ENCODE measurements at regions not wholly inside any gene's neighbourhood (a gene's known extent, or its start where the extent isn't known, plus 50 kb on each side); places are given as distances from the start of the nearest gene placed in this dataset.

DNA sequence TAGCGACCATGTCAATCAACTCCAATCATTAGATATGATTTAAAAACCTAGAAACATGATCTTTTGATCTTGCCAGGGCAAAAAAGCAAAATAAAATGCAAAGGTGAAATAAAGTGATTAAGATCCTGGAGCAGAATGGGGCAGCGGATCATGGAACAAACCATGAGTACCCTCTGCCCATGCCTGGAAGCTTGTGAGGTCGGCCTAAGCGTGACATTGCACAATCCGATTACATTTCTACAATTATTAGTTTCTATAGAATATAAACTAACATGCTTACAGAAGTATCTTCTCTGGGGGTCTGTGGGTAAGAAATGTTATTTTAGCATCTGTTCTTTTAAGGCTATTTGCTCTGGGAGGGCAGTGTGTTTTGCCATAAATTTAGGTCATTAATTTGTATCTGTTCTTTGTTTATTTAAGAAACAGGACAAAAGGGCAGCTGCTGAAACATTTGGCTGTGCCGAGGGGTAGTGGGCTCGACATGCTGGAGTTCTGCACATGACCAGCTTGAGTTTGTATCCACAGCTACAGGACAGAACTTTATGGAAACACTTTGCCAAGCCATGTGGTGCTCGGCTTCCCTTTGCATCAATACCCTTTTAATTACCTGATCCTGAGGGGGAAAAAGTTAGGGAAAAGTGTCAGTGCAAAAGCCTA is 55.9 kb downstream of the ZBTB18 start:
- no peak for ATAC-seq
- Histone ChIP-seq H3K27me3 (no peaks in the 10 kb centered on the region), H3K4me1 (no peaks in the 10 kb centered on the region), H3K36me3 (no peaks in the 10 kb centered on the region), H3K9me3 (no peaks in the 10 kb centered on the region), H3K27ac (no peak overlapping the region), H3K4me3 (no peak overlapping the region)
- TF ChIP-seq, protein P1, sequence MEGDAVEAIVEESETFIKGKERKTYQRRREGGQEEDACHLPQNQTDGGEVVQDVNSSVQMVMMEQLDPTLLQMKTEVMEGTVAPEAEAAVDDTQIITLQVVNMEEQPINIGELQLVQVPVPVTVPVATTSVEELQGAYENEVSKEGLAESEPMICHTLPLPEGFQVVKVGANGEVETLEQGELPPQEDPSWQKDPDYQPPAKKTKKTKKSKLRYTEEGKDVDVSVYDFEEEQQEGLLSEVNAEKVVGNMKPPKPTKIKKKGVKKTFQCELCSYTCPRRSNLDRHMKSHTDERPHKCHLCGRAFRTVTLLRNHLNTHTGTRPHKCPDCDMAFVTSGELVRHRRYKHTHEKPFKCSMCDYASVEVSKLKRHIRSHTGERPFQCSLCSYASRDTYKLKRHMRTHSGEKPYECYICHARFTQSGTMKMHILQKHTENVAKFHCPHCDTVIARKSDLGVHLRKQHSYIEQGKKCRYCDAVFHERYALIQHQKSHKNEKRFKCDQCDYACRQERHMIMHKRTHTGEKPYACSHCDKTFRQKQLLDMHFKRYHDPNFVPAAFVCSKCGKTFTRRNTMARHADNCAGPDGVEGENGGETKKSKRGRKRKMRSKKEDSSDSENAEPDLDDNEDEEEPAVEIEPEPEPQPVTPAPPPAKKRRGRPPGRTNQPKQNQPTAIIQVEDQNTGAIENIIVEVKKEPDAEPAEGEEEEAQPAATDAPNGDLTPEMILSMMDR (IDR thresholded peaks at IDR 0.05): no peak
- intact Hi-C loops (cut with DNase I): no loop called here
- no peak for DNase-seq

DNA sequence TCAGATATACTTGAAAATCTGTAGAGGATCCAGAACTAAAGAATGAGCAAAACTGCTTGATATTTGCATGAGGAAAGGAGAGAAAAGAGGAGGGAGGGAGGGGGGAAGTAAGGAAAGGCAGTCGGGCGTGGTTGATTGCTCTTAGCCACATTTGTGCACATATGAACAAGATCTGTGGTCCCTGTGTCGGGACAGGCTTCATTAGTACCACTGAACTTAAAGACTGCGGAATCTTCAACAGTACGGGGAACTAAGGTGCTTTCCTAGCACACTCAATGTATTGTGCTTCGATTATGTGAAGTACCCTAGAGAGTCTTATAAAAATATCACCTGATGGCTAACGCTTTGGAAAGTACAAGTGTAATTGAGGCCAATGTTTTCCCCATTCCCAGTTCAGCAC is 59.9 kb downstream of the ZBTB18 start:
- Histone ChIP-seq H3K4me3 (no peak overlapping the region), H3K27ac (no peak overlapping the region), H3K36me3 (no peaks in the 10 kb centered on the region), H3K9me3 (no peaks in the 10 kb centered on the region), H3K27me3 (no peaks in the 10 kb centered on the region), H3K4me1 (no peaks in the 10 kb centered on the region)
- TF ChIP-seq, protein P1 (IDR thresholded peaks at IDR 0.05): no peak
- DNase-seq (no peak), ATAC-seq (no peak)
- intact Hi-C loops (cut with DNase I): no loop called here

DNA sequence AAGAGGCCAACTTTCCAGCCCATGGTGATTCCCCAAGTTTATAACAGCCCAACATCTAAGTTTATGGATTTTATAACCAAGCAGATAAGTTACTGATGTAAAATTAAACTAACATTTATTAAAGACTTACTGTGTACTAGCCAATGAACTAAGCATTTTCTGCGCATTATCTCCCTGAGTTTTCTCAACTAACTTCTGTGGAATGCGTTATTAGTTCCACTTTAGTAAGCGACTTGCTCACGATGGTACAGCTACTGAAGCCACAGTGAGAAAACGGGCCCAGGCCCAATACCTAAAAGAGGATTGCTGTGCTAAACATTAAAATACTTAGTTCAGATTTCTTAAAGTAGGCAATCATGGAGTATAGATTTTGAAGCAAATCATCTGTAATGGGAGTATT is 61.0 kb downstream of the ZBTB18 start:
- intact Hi-C loops (cut with DNase I): no loop called here
- TF ChIP-seq, protein P1 (IDR thresholded peaks at IDR 0.05): no peak

DNA sequence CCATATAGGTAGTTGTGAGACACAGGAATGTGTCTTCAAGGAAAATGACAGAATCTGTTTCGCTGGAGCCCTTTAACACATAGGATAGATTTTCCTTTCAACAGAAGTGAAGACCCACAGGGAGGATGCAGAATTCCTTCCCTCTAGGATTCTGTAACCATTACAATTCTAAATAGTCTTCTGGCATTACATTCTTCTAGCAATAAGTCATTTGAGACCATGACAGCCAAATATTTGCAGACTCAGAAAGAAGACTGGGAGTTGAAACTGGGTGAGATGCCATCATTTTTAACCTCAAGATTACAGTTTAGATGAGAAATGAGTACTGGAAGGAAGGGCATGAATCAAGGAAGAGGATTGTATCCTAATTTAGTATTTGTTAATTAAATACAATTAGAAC is 61.6 kb downstream of the ZBTB18 start:
- no peak for ATAC-seq
- H3K9me3 ChIP-seq: no peaks in the 10 kb centered on the region
- intact Hi-C loops (cut with DNase I): no loop called here
- no peak overlapping the region for H3K4me3 ChIP-seq
- TF ChIP-seq, protein P1 (IDR thresholded peaks at IDR 0.05): no peak
- H3K36me3 ChIP-seq: no peaks in the 10 kb centered on the region
- H3K4me1 ChIP-seq: no peaks in the 10 kb centered on the region
- no peak overlapping the region for H3K27ac ChIP-seq
- DNase-seq: no peak
- no peaks in the 10 kb centered on the region for H3K27me3 ChIP-seq

More for the DNA sequence above, 61.0 kb downstream of the ZBTB18 start:
- no peaks in the 10 kb centered on the region for H3K36me3 ChIP-seq
- ATAC-seq: no peak
- no peak for DNase-seq
- H3K27ac ChIP-seq: no peak overlapping the region
- H3K27me3 ChIP-seq: no peaks in the 10 kb centered on the region
- no peak overlapping the region for H3K4me3 ChIP-seq
- no peaks in the 10 kb centered on the region for H3K4me1 ChIP-seq
- H3K9me3 ChIP-seq: no peaks in the 10 kb centered on the region

DNA sequence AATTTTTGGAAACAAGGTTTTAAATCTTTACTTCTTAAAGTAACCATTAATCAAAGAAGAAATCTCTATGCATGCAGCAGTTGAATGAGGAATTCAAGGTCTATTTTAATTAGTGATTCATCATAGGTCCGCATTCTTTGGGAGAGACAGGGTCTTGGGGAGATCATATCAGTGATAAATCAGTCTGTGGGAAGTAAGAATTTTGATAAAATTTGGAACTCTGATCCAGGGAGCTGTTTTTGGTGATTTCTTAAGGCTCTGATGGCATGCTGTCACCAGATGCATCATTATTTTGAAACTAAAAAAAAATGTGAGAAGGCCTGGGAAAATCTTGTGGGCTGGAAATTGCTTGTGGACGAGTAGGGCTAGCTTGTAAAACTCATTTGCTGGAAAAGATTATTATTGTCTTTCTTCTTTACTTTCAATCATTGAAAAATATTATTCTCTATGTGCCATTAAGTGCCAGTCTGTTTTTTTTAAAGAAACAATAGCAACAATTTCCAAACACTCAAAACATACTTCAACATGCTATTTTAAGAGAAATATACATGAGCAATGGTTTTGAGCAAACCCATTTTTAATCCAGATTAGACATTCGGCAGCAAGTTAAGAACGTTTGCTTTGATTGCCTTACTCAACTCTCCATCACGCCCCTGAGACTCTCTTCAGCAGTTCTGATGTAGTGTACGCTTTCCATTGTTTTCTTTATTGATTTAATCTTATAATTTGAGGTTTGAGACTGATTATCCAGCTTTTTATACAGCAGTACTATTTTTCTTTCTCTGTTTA is 62.6 kb downstream of the ZBTB18 start:
- TF ChIP-seq, protein P1 (IDR thresholded peaks at IDR 0.05): no peak
- no peaks in the 10 kb centered on the region for H3K9me3 ChIP-seq
- no peaks in the 10 kb centered on the region for H3K36me3 ChIP-seq
- no peaks in the 10 kb centered on the region for H3K4me1 ChIP-seq
- H3K4me3 ChIP-seq: no peak overlapping the region
- DNase-seq (no peak), ATAC-seq (no peak)
- intact Hi-C loops (cut with DNase I): no loop called here
- no peaks in the 10 kb centered on the region for H3K27me3 ChIP-seq
- no peak overlapping the region for H3K27ac ChIP-seq

Data from upper lobe of right lung (tissue), 1 donor.